ENCODE measurements at regions not wholly inside any gene's neighbourhood (a gene's known extent, or its start where the extent isn't known, plus 50 kb on each side); places are given as distances from the start of the nearest gene placed in this dataset.

- Histone ChIP-seq H3K36me3 (ENCODE audit: control insufficient read depth, insufficient read depth, low read length) (no peaks in the 10 kb centered on the region), H3K27me3 (ENCODE audit: control insufficient read depth, insufficient read depth, low read length) (no peaks in the 10 kb centered on the region), H3K4me3 (ENCODE audit: low read depth, low read length) (no peak overlapping the region)
- no peak for FAIRE-seq
- TF ChIP-seq, protein P1, sequence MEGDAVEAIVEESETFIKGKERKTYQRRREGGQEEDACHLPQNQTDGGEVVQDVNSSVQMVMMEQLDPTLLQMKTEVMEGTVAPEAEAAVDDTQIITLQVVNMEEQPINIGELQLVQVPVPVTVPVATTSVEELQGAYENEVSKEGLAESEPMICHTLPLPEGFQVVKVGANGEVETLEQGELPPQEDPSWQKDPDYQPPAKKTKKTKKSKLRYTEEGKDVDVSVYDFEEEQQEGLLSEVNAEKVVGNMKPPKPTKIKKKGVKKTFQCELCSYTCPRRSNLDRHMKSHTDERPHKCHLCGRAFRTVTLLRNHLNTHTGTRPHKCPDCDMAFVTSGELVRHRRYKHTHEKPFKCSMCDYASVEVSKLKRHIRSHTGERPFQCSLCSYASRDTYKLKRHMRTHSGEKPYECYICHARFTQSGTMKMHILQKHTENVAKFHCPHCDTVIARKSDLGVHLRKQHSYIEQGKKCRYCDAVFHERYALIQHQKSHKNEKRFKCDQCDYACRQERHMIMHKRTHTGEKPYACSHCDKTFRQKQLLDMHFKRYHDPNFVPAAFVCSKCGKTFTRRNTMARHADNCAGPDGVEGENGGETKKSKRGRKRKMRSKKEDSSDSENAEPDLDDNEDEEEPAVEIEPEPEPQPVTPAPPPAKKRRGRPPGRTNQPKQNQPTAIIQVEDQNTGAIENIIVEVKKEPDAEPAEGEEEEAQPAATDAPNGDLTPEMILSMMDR (IDR thresholded peaks at IDR 0.05; ENCODE audit: insufficient read depth, low read length, severe bottlenecking) = no peak
- no peak for DNase-seq (ENCODE audit: low read depth)
Observed at GRCh38 chr5:68384936-68385594, 169.5 kb downstream of the PIK3R1 start.

- TF ChIP-seq, protein P1 (IDR thresholded peaks at IDR 0.05; ENCODE audit: insufficient read depth, low read length, severe bottlenecking) = no peak
- DNase-seq (ENCODE audit: low read depth) = no peak
- no peak overlapping the region for H3K4me3 ChIP-seq (ENCODE audit: low read depth, low read length)
- H3K36me3 ChIP-seq (ENCODE audit: control insufficient read depth, insufficient read depth, low read length) = no peaks in the 10 kb centered on the region
- no peak for FAIRE-seq
- H3K27me3 ChIP-seq (ENCODE audit: control insufficient read depth, insufficient read depth, low read length) = no peaks in the 10 kb centered on the region
Observed at GRCh38 chr5:68385936-68386335, 170.4 kb downstream of the PIK3R1 start.

DNA sequence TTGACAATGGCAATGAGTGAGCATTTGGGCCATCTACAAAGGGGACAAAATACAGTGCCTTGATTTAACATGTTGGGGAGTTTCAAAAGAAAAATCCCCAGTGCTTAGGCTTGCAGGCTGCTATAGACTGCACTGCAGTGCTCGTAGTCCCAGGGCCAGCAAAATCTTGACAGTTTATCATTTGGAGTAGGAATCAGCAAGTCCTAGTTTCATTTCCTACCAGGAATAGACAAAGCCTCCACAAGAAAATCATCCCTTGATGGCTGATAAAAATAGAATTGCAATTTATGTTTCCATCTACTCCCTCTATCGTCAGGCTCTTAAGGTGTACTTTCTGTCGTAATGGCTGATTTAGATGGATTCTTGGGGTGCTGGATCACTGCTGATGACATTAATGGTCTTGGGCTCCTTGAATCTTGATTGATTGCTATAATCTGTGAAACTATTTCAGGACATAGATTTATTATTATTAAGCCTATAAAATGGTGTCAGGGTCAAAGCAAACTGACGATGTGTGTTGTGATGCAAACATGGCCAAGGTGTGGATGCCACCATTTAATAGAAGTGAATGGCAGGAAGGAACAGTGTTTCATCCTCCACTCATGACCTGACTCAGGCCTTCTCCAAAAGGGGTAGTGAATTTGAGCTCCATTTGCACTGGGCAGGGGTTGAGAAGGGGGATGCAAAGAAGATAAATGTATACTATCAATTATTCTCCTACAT lies 171.7 kb downstream of the PIK3R1 start:
- Histone ChIP-seq H3K36me3 (ENCODE audit: control insufficient read depth, insufficient read depth, low read length) (no peaks in the 10 kb centered on the region), H3K4me3 (ENCODE audit: low read depth, low read length) (no peak overlapping the region), H3K27me3 (ENCODE audit: control insufficient read depth, insufficient read depth, low read length) (no peaks in the 10 kb centered on the region)
- no peak for FAIRE-seq
- no peak for DNase-seq (ENCODE audit: low read depth)
- TF ChIP-seq, protein P1 (IDR thresholded peaks at IDR 0.05; ENCODE audit: insufficient read depth, low read length, severe bottlenecking) = no peak

GRCh38 chr5:68389618-68390017 lies 174.1 kb downstream of the PIK3R1 start:
- TF ChIP-seq, protein P1 (IDR thresholded peaks at IDR 0.05; ENCODE audit: insufficient read depth, low read length, severe bottlenecking) = no peak
- Histone ChIP-seq H3K36me3 (ENCODE audit: control insufficient read depth, insufficient read depth, low read length) (no peaks in the 10 kb centered on the region), H3K4me3 (ENCODE audit: low read depth, low read length) (no peak overlapping the region), H3K27me3 (ENCODE audit: control insufficient read depth, insufficient read depth, low read length) (no peaks in the 10 kb centered on the region)
- FAIRE-seq (no peak), DNase-seq (ENCODE audit: low read depth) (no peak)

DNA sequence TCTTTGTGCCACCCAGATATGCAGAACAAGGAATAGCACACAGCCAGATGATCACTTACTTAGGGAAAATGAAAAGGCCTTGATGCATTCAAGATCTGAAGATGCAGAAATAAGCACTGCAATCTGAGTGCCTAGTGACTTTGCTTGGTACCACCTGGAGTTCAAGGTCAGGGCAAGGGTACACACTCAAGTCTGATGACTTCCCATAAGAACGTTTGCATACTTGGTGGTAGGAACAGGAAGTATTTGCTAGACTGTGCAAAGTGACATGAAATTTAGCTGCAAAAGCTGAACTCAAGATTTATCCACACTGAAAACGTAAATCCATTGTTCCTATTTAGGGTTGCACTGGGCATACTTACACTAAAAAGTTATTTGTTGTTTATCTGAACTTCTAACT lies 177.1 kb downstream of the PIK3R1 start:
- TF ChIP-seq, protein P1 (IDR thresholded peaks at IDR 0.05; ENCODE audit: insufficient read depth, low read length, severe bottlenecking) = no peak
- no peaks in the 10 kb centered on the region for H3K27me3 ChIP-seq (ENCODE audit: control insufficient read depth, insufficient read depth, low read length)
- H3K4me3 ChIP-seq (ENCODE audit: low read depth, low read length) = no peak overlapping the region
- no peak for FAIRE-seq
- H3K36me3 ChIP-seq (ENCODE audit: control insufficient read depth, insufficient read depth, low read length) = no peaks in the 10 kb centered on the region
- DNase-seq (ENCODE audit: low read depth) = no peak

Data from bronchial epithelial cell (primary cell).